Activated CD8-positive, alpha-beta T cell treated with anti-CD3 and anti-CD28 coated beads for 36 hours (primary cell): ENCODE measurements at regions not wholly inside any gene's neighbourhood (a gene's known extent, or its start where the extent isn't known, plus 50 kb on each side); places are given as distances from the start of the nearest gene placed in this dataset.

Source experiments
- ATAC-seq: fragments of 200-7000 bp; cut with Tn5 transposase; one replicate; pipeline ENCODE4 v1.10.0; 2021; ENCODE audit warnings: mild to moderate bottlenecking, moderate library complexity
- CTCF ChIA-PET: fragments of 350-600 bp; sonication (Branson Sonifier 250); formaldehyde crosslinking; loops from one replicate; lab custom pipeline; 2021; ENCODE audit warnings: antibody characterized with exemption; lab: Charles Lee
- POLR2A ChIA-PET: fragments of 350-600 bp; sonication (Branson Sonifier 250); formaldehyde crosslinking; loops from one replicate; lab custom pipeline; 2021; ENCODE audit warnings: antibody characterized with exemption; lab: Charles Lee
- DNase-seq: peaks from one replicate; pipeline ENCODE4 v3.0.0-alpha.2; 2020
- H3K27ac Mint-ChIP-seq: one replicate; pipeline ENCODE4 v1.8.0; 2021; ENCODE audit warnings: mild to moderate bottlenecking, mixed read lengths
- H3K27me3 Mint-ChIP-seq: one replicate; pipeline ENCODE4 v1.8.0; 2021; ENCODE audit warnings: mixed read lengths
- H3K36me3 Mint-ChIP-seq: one replicate; pipeline ENCODE4 v1.8.0; 2021; ENCODE audit warnings: low read depth, mixed read lengths
- H3K4me1 Mint-ChIP-seq: one replicate; pipeline ENCODE4 v1.8.0; 2021; ENCODE audit warnings: low read depth, mixed read lengths
- H3K4me3 Mint-ChIP-seq: one replicate; pipeline ENCODE4 v1.8.0; 2021; ENCODE audit warnings: mild to moderate bottlenecking, moderate library complexity, mixed read lengths
- H3K9me3 Mint-ChIP-seq: one replicate; pipeline ENCODE4 v1.8.0; 2021; ENCODE audit warnings: mixed read lengths
- CTCF ChIP-seq: fragments of 200-600 bp; IDR thresholded peaks from one replicate; pipeline ENCODE4 v1.8.0; 2022; ENCODE audit warnings: antibody characterized with exemption, mild to moderate bottlenecking
- intact Hi-C: fragments of 100-400 bp; cut with micrococcal nuclease; formaldehyde crosslinking; loops from one replicate; pipeline ENCODE4 v1.10.0; 2022

DNA sequence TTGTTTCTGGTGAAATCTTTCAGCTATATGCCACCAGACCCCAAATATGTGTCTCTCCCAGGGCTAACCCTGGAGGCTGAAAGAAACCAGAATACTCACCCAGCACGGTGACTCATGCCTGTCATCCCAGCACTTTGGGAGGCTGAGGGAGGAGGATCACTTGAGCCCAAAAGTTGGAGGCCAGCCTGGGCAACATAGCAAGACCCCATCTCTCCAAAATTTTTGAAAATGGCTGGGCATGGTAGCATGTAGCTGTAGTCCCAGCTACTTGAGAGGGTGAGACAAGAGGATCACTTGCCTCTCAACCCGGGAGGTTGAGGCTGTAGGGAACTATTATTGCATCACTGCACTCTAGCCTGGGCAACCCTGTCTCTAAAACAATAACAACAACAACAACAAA lies 76.1 kb upstream of the UQCRFS1 start:
- intact Hi-C loops, result no loop called here
- CTCF ChIA-PET, result interaction anchor here (1.0 kb wide), 1 partner anchor 27 kb away, joined by 3 read pairs; no protein-coding TSS in a partner anchor
- Mint-ChIP-seq H3K36me3 (no peaks in the 10 kb centered on the region), H3K4me1 (no peaks in the 10 kb centered on the region), H3K4me3 (no peak overlapping the region), H3K9me3 (no peaks in the 10 kb centered on the region), H3K27me3 (peaks cover 13% of the 10 kb centered on the region), H3K27ac (no peak overlapping the region)
- no peak for TF ChIP-seq CTCF
- no peak for DNase-seq
- POLR2A ChIA-PET, result no interaction called here
- no peak for ATAC-seq

DNA sequence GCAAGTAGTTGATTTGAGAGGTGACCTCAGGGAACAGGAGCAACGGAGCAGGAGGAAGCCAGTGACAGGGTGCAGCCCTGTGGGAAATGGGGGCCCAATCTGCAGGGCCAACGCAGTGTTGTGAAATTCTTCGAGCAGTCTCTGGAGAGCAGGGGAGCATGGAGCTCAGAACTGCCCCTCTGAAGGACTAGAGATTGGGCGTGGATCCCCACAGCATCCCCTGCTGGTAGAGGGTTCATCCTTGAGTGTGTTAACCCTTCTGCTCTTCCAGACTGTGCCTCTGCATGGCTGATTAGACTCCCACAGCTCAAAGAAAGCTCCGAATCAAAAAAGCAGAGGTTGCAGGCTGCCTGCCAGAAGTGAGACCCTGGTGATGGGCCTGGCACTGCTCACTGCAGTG lies 77.9 kb upstream of the UQCRFS1 start:
- DNase-seq (no peak), ATAC-seq (no peak)
- POLR2A ChIA-PET, result no interaction called here
- no peak overlapping the region for H3K4me3 Mint-ChIP-seq
- peaks cover 4% of the 10 kb centered on the region for H3K4me1 Mint-ChIP-seq
- no peak overlapping the region for H3K27ac Mint-ChIP-seq
- no peaks in the 10 kb centered on the region for H3K9me3 Mint-ChIP-seq
- CTCF ChIA-PET, result interaction anchor here (1.3 kb wide), 1 partner anchor 28 kb away, joined by 7 read pairs; no protein-coding TSS in a partner anchor
- H3K36me3 Mint-ChIP-seq, result no peaks in the 10 kb centered on the region
- no peak for TF ChIP-seq CTCF
- H3K27me3 Mint-ChIP-seq, result peaks cover 9% of the 10 kb centered on the region
- intact Hi-C loops, result no loop called here

DNA sequence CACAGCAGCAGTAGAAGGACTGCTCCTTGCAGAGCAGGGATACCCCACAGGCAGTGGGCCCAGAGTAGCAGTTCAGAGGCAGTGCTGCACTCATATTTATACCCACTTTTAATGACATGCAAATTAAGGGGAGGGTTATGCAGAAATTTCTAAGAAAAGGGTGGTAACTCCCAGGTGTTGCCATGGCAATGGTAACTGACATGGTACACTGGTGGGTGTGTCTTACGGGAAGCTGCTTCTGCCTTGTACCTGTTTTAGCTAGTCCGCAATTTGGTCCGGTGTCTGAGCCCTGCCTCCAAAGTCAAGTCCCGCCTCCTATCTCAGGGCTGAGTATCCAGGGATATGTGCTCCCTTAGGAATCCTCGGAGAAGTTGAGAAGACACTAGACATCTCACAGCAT lies 79.2 kb upstream of the UQCRFS1 start:
- DNase-seq (no peak), ATAC-seq (no peak)
- no peak for TF ChIP-seq CTCF
- POLR2A ChIA-PET, result no interaction called here
- Mint-ChIP-seq H3K4me3 (no peak overlapping the region), H3K36me3 (no peaks in the 10 kb centered on the region), H3K27ac (no peak overlapping the region), H3K27me3 (peaks cover 9% of the 10 kb centered on the region), H3K9me3 (no peaks in the 10 kb centered on the region), H3K4me1 (peaks cover 4% of the 10 kb centered on the region)
- intact Hi-C loops, result no loop called here
- CTCF ChIA-PET, result no interaction called here

DNA sequence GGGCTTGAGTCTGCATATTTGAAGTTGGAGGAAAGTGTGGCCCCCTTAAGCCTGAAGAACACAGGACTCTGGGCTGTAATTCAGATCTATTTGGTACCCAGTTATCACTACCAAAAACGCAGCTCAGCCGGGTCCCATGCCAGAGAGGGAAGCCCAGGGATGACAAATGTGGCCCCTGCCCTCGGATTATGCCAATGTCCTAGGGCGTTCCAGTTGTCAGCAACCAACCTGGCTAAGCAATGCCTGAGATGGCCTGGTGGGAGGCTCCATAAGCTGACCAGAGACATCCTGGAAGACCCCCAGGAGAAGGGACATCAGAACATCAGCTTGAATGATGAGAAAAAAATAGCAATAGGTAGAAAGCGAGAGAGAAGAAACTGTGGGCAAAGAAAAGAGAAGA lies 79.6 kb upstream of the UQCRFS1 start:
- Mint-ChIP-seq H3K4me1 (peaks cover 4% of the 10 kb centered on the region), H3K27ac (no peak overlapping the region), H3K4me3 (no peak overlapping the region), H3K36me3 (no peaks in the 10 kb centered on the region), H3K9me3 (no peaks in the 10 kb centered on the region), H3K27me3 (peaks cover 9% of the 10 kb centered on the region)
- no peak for DNase-seq
- ChIA-PET POLR2A (no interaction called here), CTCF (no interaction called here)
- TF ChIP-seq CTCF, result no peak
- intact Hi-C loops, result no loop called here
- no peak for ATAC-seq

GRCh38 chr19:29293292-29293691 lies 80.3 kb upstream of the UQCRFS1 start:
- H3K4me3 Mint-ChIP-seq, result no peak overlapping the region
- intact Hi-C loops, result no loop called here
- no peak for TF ChIP-seq CTCF
- H3K4me1 Mint-ChIP-seq, result peaks cover 4% of the 10 kb centered on the region
- no peak for DNase-seq
- no peak overlapping the region for H3K27ac Mint-ChIP-seq
- H3K9me3 Mint-ChIP-seq, result no peaks in the 10 kb centered on the region
- no peaks in the 10 kb centered on the region for H3K36me3 Mint-ChIP-seq
- ChIA-PET CTCF (interaction anchor here (0.9 kb wide), 1 partner anchor 235 kb away, joined by 3 read pairs; no protein-coding TSS in a partner anchor), POLR2A (interaction anchor here (0.7 kb wide), 1 partner anchor 21 kb away, joined by 3 read pairs; no protein-coding TSS in a partner anchor)
- peaks cover 2% of the 10 kb centered on the region for H3K27me3 Mint-ChIP-seq
- ATAC-seq, result no peak
